Psoas muscle (tissue), 7 donors: ENCODE measurements at regions not wholly inside any gene's neighbourhood (a gene's known extent, or its start where the extent isn't known, plus 50 kb on each side); places are given as distances from the start of the nearest gene placed in this dataset.

Source experiments
- ATAC-seq, 4 donors: fragments of 200-7000 bp; cut with Tn5 transposase; one replicate each; pipeline ENCODE4 v1.9.1; 2020; ENCODE audit warnings: moderate library complexity in 3 of 4, mild to moderate bottlenecking in 2 of 4
- DNase-seq, 2 donors: peaks; one replicate each; pipeline ENCODE4 v3.0.0-alpha.2; 2020
- H3K27ac ChIP-seq: fragments of 200-600 bp; one replicate; pipeline ENCODE4 v1.8.0; 2022
- H3K27me3 ChIP-seq, 3 donors: fragments of 200-600 bp in 1 of 3; one replicate each; pipeline versions ENCODE4 v1.6.1 to v1.8.0; 2013 to 2022; ENCODE audit warnings: low read length in 2 of 3, mild to moderate bottlenecking in 2 of 3, moderate library complexity in 1 of 3; ENCODE audit not compliant: insufficient read depth in 3 of 3
- H3K36me3 ChIP-seq, 2 donors: fragments of 200-600 bp in 1 of 2; one replicate each; pipeline versions ENCODE4 v1.6.1 to v1.8.0; 2013 to 2022; ENCODE audit warnings: low read depth in 1 of 2, mild to moderate bottlenecking in 1 of 2, moderate library complexity in 1 of 2; ENCODE audit not compliant: insufficient read depth in 1 of 2
- H3K4me1 ChIP-seq: fragments of 200-600 bp; one replicate; pipeline ENCODE4 v1.8.0; 2022
- H3K4me3 ChIP-seq: fragments of 200-600 bp; one replicate; pipeline ENCODE4 v1.8.0; 2022; ENCODE audit warnings: mild to moderate bottlenecking
- H3K9me3 ChIP-seq: fragments of 200-600 bp; one replicate; pipeline ENCODE4 v1.8.0; 2022
- CTCF ChIP-seq: fragments of 200-600 bp; IDR thresholded peaks from one replicate; pipeline ENCODE4 v1.8.0; 2022; ENCODE audit warnings: antibody characterized with exemption
- WGBS, 3 donors: extraction: QIAGEN DNeasy Blood & Tissue Kit; methylation state at CpG; one replicate each; pipeline versions ENCODE4 v1.1.6 to v1.1.7; 2013; 5-methylcytosine and 5-hydroxymethylcytosine counted together
- intact Hi-C, 2 donors: fragments of 100-400 bp; cut with DNase I; formaldehyde crosslinking; loops; one replicate each; pipeline versions ENCODE4 v1.11.0 to v1.14.2; 2022
- donor health status: healthy with polysubstance abuse.
- donor health status: DM: no; HTN: no; CAD: no; lungs with moderate emphysema.
- donor health status: Bipolar disorder and iron deficiency.
- donor health status: healthy.
- donor health status: DM: yes; HTN: yes; CAD: no.
- donor health status: DM: no; HTN: no; CAD: no.
- donor health status: DM: yes; HTN: yes; CAD: no.

- Histone ChIP-seq H3K27ac (no peak overlapping the region), H3K9me3 (no peaks in the 10 kb centered on the region), H3K27me3 (no peaks in the 10 kb centered on the region), H3K36me3 (no peaks in the 10 kb centered on the region), H3K4me3 (no peak overlapping the region), H3K4me1 (no peaks in the 10 kb centered on the region)
- TF ChIP-seq CTCF = no peak
- intact Hi-C loops = no loop called here
- DNase-seq (no peak), ATAC-seq (no peak)
- 12 to 28% (median 17%) methylated on average over 2 of the region's 2 CpGs for WGBS, 3 donors
These were observed 269.1 kb upstream of the ACTBL2 start for GRCh38 chr5:57751710-57752109.

GRCh38 chr5:57750891-57751290, 268.3 kb upstream of the ACTBL2 start:
- TF ChIP-seq CTCF = no peak
- DNase-seq (no peak), ATAC-seq (no peak)
- H3K27me3 ChIP-seq = no peaks in the 10 kb centered on the region
- H3K36me3 ChIP-seq = no peaks in the 10 kb centered on the region
- intact Hi-C loops = no loop called here
- H3K27ac ChIP-seq = no peak overlapping the region
- 84 to 90% (median 86%) methylated on average over 9 of the region's 9 CpGs for WGBS, 3 donors
- H3K4me1 ChIP-seq = no peaks in the 10 kb centered on the region
- H3K9me3 ChIP-seq = no peaks in the 10 kb centered on the region
- no peak overlapping the region for H3K4me3 ChIP-seq

DNA sequence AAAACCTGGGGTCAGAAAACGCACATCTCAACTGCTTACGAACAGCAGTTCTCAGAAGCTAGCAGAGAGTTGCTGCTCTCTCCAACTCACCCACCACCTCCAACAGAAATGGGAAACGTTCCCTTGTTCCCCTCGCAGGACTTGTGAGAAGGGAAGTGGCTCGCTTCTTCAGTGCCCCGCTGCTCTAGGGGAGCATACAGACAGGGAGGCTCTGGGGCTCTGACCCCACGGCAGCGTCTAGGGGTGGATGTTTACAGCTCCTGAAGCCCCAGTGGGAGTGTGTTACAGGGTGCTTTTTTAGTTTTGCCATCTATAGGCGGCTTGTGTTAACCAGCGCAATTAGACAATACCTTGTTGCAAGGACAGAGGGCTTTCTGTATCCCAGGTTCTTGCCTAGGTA, 267.7 kb upstream of the ACTBL2 start:
- intact Hi-C loops = no loop called here
- Histone ChIP-seq H3K4me3 (no peak overlapping the region), H3K4me1 (no peaks in the 10 kb centered on the region), H3K36me3 (no peaks in the 10 kb centered on the region), H3K9me3 (no peaks in the 10 kb centered on the region), H3K27me3 (no peaks in the 10 kb centered on the region), H3K27ac (no peak overlapping the region)
- no peak for TF ChIP-seq CTCF
- WGBS, 3 donors = 92 to 94% (median 93%) methylated on average over 10 of the region's 10 CpGs
- DNase-seq (no peak), ATAC-seq (no peak)

GRCh38 chr5:57749396-57749795, 266.8 kb upstream of the ACTBL2 start:
- no peak for TF ChIP-seq CTCF
- H3K9me3 ChIP-seq = no peaks in the 10 kb centered on the region
- intact Hi-C loops = no loop called here
- H3K27ac ChIP-seq = no peak overlapping the region
- H3K36me3 ChIP-seq = no peaks in the 10 kb centered on the region
- peaks cover 0 to 3% (median 0%) of the 10 kb centered on the region in 3 donors for H3K27me3 ChIP-seq
- no peaks in the 10 kb centered on the region for H3K4me1 ChIP-seq
- H3K4me3 ChIP-seq = no peak overlapping the region
- ATAC-seq (no peak), DNase-seq (no peak)

DNA sequence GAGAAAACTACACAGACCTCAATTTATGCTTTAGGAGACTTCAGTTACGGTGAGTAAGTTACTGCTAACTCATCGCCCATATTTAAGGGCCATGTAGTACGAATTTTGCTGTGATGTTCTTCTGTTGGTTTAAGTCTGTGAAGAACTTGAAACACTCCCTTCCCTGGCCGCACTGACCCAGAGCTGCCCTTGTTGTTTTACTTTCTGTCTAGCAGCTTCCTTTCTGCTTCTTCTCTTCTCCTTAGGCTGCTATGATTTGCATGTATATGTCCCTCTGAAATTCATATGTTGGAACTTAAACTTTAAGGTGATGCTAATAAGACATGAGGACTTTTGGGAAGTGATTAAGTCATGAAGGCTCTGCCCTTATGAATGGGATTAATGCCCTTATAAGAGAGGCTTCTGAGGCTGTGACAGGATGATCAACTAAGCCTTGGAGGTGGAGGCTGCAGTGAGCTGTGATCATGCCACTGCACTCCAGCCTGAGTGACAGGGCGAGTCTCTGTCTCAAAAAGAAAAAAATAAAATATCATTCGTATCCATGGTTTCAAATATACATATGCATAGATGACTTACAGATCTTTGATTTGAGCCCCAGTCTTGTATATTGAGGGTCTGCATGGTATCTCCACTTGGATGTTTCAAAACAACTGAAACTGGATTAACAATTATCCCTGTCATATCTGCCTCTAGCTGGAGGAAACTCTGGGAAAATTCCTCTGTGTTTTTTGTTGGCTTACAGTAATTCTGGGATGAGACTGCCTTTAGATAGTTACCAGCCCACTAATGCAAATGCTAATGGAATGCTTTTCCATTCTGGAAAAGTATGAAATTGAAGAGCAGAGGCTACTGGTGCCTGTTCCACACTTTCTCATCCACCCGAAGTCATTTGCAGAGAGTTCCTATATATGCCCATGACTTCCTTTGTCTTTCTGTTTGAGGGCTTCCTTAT, 263.4 kb upstream of the ACTBL2 start:
- 84 to 90% (median 87%) methylated on average over 7 of the region's 7 CpGs for WGBS, 3 donors
- ATAC-seq (no peak), DNase-seq (no peak)
- no peak for TF ChIP-seq CTCF
- Histone ChIP-seq H3K27ac (no peak overlapping the region), H3K36me3 (no peaks in the 10 kb centered on the region), H3K9me3 (no peaks in the 10 kb centered on the region), H3K27me3 (peaks cover 0 to 3% (median 0%) of the 10 kb centered on the region in 3 donors), H3K4me3 (no peak overlapping the region), H3K4me1 (no peaks in the 10 kb centered on the region)
- intact Hi-C loops = no loop called here
